Peyer's patch (tissue), 4 donors: ENCODE measurements at regions not wholly inside any gene's neighbourhood (a gene's known extent, or its start where the extent isn't known, plus 50 kb on each side); places are given as distances from the start of the nearest gene placed in this dataset.

Source experiments
- DNase-seq, 3 donors: peaks; one replicate each; pipeline ENCODE4 v3.0.0-alpha.2; 2017 to 2019
- H3K27ac ChIP-seq, 4 donors: fragments of 200-600 bp; sonication (generic); one replicate each; pipeline ENCODE4 v1.5.1; 2016 to 2019
- H3K27me3 ChIP-seq, 2 donors: fragments of 200-600 bp; sonication (generic); one replicate each; pipeline ENCODE4 v1.5.1; 2019
- H3K36me3 ChIP-seq, 3 donors: fragments of 200-600 bp; sonication (generic); one replicate each; pipeline ENCODE4 v1.5.1; 2016 to 2019
- H3K4me1 ChIP-seq, 4 donors: fragments of 200-600 bp; sonication (generic); one replicate each; pipeline ENCODE4 v1.5.1; 2016 to 2019
- H3K4me3 ChIP-seq, 4 donors: fragments of 200-600 bp; sonication (generic); 1 replicate in 3 of 4; 2 replicates in 1 of 4; pipeline ENCODE4 v1.5.1; 2016 to 2019; ENCODE audit warnings: mild to moderate bottlenecking in 1 of 4
- H3K9me3 ChIP-seq, 4 donors: fragments of 200-600 bp; sonication (generic); one replicate each; pipeline ENCODE4 v1.5.1; 2016 to 2019; ENCODE audit warnings: mild to moderate bottlenecking in 1 of 4
- POLR2A ChIP-seq, 2 donors: fragments of 450-650 bp; IDR thresholded peaks; one replicate each; pipeline ENCODE4 v1.5.1; 2017; ENCODE audit warnings: antibody characterized with exemption in 2 of 2, mild to moderate bottlenecking in 2 of 2, moderate library complexity in 2 of 2
- TF ChIP-seq, protein P1 (sequence below), 6 experiments: fragments of 450-650 bp in 4 of 6; fragments of 200-600 bp in 2 of 6; sonication (generic) in 1 of 6; IDR thresholded peaks; one replicate each; pipeline ENCODE4 v1.5.1; 2017 to 2019; ENCODE audit warnings: antibody characterized with exemption in 6 of 6, mild to moderate bottlenecking in 3 of 6, moderate library complexity in 1 of 6

DNA sequence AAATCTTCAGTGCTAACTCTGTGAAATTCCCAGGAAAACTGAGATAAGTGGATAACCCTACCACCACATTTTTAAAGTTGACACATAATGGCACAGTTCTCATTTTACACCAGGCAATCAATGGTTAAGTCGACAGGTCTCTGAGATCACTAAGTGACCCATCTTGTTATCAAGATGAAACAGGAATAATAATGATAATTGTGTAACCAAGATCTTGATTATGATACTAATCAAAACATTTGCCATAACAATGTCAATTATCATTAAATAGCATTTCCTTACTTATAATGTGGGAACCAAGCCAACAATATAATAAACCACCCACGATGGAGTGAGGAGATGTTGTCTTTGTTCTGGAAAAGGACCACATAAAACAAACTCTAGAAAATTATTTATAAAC, 541.6 kb downstream of the TFAP2B start:
- TF ChIP-seq POLR2A (IDR thresholded peaks at IDR 0.05) = no peak
- TF ChIP-seq, protein P1, sequence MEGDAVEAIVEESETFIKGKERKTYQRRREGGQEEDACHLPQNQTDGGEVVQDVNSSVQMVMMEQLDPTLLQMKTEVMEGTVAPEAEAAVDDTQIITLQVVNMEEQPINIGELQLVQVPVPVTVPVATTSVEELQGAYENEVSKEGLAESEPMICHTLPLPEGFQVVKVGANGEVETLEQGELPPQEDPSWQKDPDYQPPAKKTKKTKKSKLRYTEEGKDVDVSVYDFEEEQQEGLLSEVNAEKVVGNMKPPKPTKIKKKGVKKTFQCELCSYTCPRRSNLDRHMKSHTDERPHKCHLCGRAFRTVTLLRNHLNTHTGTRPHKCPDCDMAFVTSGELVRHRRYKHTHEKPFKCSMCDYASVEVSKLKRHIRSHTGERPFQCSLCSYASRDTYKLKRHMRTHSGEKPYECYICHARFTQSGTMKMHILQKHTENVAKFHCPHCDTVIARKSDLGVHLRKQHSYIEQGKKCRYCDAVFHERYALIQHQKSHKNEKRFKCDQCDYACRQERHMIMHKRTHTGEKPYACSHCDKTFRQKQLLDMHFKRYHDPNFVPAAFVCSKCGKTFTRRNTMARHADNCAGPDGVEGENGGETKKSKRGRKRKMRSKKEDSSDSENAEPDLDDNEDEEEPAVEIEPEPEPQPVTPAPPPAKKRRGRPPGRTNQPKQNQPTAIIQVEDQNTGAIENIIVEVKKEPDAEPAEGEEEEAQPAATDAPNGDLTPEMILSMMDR (IDR thresholded peaks at IDR 0.05) = no peak
- Histone ChIP-seq H3K27ac (no peak overlapping the region), H3K9me3 (no peaks in the 10 kb centered on the region), H3K4me3 (no peak overlapping the region), H3K27me3 (no peaks in the 10 kb centered on the region), H3K4me1 (no peaks in the 10 kb centered on the region), H3K36me3 (no peaks in the 10 kb centered on the region)
- DNase-seq = no peak

DNA sequence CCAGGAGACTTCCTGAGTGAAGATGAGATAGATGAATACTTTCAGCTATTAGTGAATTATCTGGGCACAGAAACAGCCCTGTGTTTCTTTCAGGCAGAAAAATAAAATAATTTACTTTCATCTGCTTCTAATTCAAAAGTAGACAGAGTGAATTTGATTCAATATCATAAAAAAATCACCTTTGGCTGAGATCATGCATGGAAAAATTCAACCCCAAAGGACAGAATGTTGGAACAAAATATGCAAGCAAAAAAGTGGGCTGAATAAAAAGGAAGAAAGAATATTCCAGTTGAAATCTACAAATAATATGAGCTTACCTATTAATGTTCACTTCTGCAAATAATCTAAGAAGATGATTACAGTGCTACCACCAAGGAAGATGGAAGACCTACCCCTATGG, 546.9 kb downstream of the TFAP2B start:
- no peaks in the 10 kb centered on the region for H3K4me1 ChIP-seq
- DNase-seq = no peak
- TF ChIP-seq, protein P1 (IDR thresholded peaks at IDR 0.05) = no peak
- TF ChIP-seq POLR2A (IDR thresholded peaks at IDR 0.05) = no peak
- no peaks in the 10 kb centered on the region for H3K36me3 ChIP-seq
- no peak overlapping the region for H3K4me3 ChIP-seq
- no peaks in the 10 kb centered on the region for H3K27me3 ChIP-seq
- no peak overlapping the region for H3K27ac ChIP-seq
- H3K9me3 ChIP-seq = no peaks in the 10 kb centered on the region

DNA sequence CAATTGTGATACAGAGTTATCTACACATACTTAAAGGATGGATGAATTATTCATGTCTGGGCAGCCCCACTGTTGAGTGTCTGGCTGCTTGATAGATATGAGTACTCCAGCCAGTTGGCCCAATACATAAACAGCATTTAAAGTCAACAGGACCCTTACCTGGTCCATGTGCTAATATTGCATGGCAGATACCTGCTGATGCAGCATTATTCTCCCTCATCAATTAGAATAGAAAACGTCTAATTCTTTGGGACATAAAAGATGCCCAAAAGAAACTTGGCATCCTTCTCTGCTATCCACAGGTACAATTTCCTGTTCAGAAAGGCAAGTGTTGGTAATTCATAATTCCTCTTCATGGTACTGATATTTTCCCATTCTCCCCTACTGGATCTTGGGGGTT, 550.8 kb downstream of the TFAP2B start:
- DNase-seq = no peak
- no peak for TF ChIP-seq POLR2A (IDR thresholded peaks at IDR 0.05)
- TF ChIP-seq, protein P1 (IDR thresholded peaks at IDR 0.05) = no peak
- no peaks in the 10 kb centered on the region for H3K4me1 ChIP-seq
- H3K36me3 ChIP-seq = no peaks in the 10 kb centered on the region
- no peaks in the 10 kb centered on the region for H3K9me3 ChIP-seq
- no peak overlapping the region for H3K27ac ChIP-seq
- no peaks in the 10 kb centered on the region for H3K27me3 ChIP-seq
- H3K4me3 ChIP-seq = no peak overlapping the region

DNA sequence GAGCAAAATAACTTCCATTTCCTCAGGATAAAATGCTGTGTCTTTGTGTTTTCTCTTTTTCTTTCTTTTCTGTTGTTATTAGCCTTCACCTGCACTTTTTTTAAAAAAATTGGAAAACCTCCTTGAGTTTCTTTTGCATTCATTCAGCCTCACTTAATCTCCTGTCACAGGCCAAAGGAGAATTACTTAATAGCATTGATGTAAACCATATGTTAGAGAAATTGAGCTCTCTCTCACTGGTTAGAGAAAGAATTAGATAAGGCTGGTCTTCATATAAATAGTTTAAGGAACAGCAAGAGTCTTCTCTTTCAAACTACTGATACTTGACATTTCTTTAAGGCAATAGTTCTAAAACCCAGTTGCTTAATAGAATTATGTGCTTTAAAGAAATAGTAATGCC, 564.2 kb downstream of the TFAP2B start:
- H3K36me3 ChIP-seq = no peaks in the 10 kb centered on the region
- H3K4me3 ChIP-seq = no peak overlapping the region

DNA sequence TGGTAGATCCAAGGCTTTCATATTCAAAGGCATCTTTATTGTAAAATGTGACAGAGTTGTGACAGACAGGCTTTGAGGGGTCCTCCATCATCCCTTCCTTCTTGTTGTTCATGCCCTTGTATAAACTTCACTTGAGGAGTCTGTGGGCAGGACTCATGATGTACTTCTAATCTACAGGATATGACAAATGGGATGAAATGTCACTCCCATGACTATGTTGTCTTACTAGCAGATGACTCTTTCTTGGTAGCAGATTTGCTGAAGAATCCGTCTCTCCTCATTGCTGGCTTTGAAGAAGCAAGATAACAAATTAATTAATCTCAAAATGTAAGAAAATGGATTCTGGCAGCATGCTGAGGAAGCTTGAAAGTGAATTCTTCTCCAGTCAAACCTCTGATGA, 566.1 kb downstream of the TFAP2B start:
- Histone ChIP-seq H3K4me3 (no peak overlapping the region), H3K27ac (no peak overlapping the region), H3K27me3 (no peaks in the 10 kb centered on the region), H3K36me3 (no peaks in the 10 kb centered on the region), H3K9me3 (no peaks in the 10 kb centered on the region), H3K4me1 (no peaks in the 10 kb centered on the region)
- no peak for TF ChIP-seq POLR2A (IDR thresholded peaks at IDR 0.05)
- TF ChIP-seq, protein P1 (IDR thresholded peaks at IDR 0.05) = no peak
- no peak for DNase-seq

More for the DNA sequence above, 564.2 kb downstream of the TFAP2B start:
- Histone ChIP-seq H3K27ac (no peak overlapping the region), H3K4me1 (no peaks in the 10 kb centered on the region), H3K27me3 (no peaks in the 10 kb centered on the region), H3K9me3 (no peaks in the 10 kb centered on the region)
- no peak for DNase-seq
- TF ChIP-seq POLR2A (IDR thresholded peaks at IDR 0.05) = no peak
- TF ChIP-seq, protein P1 (IDR thresholded peaks at IDR 0.05) = no peak

DNA sequence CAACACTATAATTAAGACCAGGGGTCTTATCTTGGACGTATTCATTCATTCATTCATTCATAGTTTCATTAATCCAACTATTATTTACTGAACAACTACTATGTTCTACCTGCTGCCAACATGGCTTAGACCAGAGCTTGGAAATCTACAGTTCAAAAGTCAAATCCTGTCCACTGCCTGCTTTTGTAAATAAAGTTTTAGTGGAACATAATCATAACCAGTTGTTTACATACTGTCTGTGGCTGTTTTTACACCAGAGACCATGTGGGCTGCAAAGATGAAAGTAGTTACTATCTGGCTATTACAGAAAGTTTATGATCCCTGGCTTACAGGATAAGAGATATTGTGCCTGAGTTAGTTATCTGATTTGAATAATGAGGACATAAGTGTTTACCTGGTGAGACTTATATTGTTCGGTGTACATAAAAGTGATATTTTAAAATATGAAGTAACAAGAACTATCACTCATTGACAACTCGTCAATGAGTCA, 567.7 kb downstream of the TFAP2B start:
- no peak overlapping the region for H3K4me3 ChIP-seq
- no peaks in the 10 kb centered on the region for H3K36me3 ChIP-seq
- TF ChIP-seq POLR2A (IDR thresholded peaks at IDR 0.05) = no peak
- TF ChIP-seq, protein P1 (IDR thresholded peaks at IDR 0.05) = no peak
- no peaks in the 10 kb centered on the region for H3K27me3 ChIP-seq
- DNase-seq = no peak
- H3K4me1 ChIP-seq = no peaks in the 10 kb centered on the region
- H3K9me3 ChIP-seq = no peaks in the 10 kb centered on the region
- H3K27ac ChIP-seq = no peak overlapping the region
